Memory B cell (primary cell): ENCODE measurements at regions not wholly inside any gene's neighbourhood (a gene's known extent, or its start where the extent isn't known, plus 50 kb on each side); places are given as distances from the start of the nearest gene placed in this dataset.

Experiments used
- ATAC-seq: fragments of 150-1000 bp; cut with Tn5 transposase; 2 replicates; pipeline ENCODE4 v1.10.0; 2021; ENCODE audit warnings: low read depth, mild to moderate bottlenecking, moderate library complexity
- DNase-seq, 2 donors: peaks; one replicate each; pipeline ENCODE4 v3.0.0; 2022; ENCODE audit warnings: low spot score in 2 of 2
- H3K27ac Mint-ChIP-seq: one replicate; pipeline ENCODE4 v1.8.0; 2022; ENCODE audit warnings: mild to moderate bottlenecking, moderate library complexity, mixed read lengths
- H3K27me3 Mint-ChIP-seq: one replicate; pipeline ENCODE4 v1.8.0; 2022; ENCODE audit warnings: mixed read lengths
- H3K36me3 Mint-ChIP-seq: one replicate; pipeline ENCODE4 v1.8.0; 2022; ENCODE audit warnings: mild to moderate bottlenecking, mixed read lengths
- H3K4me1 Mint-ChIP-seq: one replicate; pipeline ENCODE4 v1.8.0; 2022; ENCODE audit warnings: mixed read lengths
- H3K4me3 Mint-ChIP-seq: one replicate; pipeline ENCODE4 v1.8.0; 2022; ENCODE audit warnings: mild to moderate bottlenecking, moderate library complexity, mixed read lengths
- H3K9me3 Mint-ChIP-seq: one replicate; pipeline ENCODE4 v1.8.0; 2022; ENCODE audit warnings: mixed read lengths

GRCh38 chr2:71937396-71937795 is 210.3 kb downstream of the CYP26B1 start:
- H3K4me1 Mint-ChIP-seq = no peaks in the 10 kb centered on the region
- ATAC-seq (no peak), DNase-seq (no peak)
- H3K27me3 Mint-ChIP-seq = peaks cover 9% of the 10 kb centered on the region
- no peak overlapping the region for H3K4me3 Mint-ChIP-seq
- H3K36me3 Mint-ChIP-seq = no peaks in the 10 kb centered on the region
- no peaks in the 10 kb centered on the region for H3K9me3 Mint-ChIP-seq
- H3K27ac Mint-ChIP-seq = no peak overlapping the region

- ATAC-seq (no peak), DNase-seq (no peak)
- Mint-ChIP-seq H3K36me3 (no peaks in the 10 kb centered on the region), H3K27ac (no peak overlapping the region), H3K9me3 (no peaks in the 10 kb centered on the region), H3K4me1 (no peaks in the 10 kb centered on the region), H3K27me3 (peaks cover 9% of the 10 kb centered on the region), H3K4me3 (no peak overlapping the region)
Measured at GRCh38 chr2:71936076-71937030, 211.3 kb downstream of the CYP26B1 start.

GRCh38 chr2:71935262-71935848 is 212.3 kb downstream of the CYP26B1 start:
- H3K27ac Mint-ChIP-seq = no peak overlapping the region
- H3K36me3 Mint-ChIP-seq = no peaks in the 10 kb centered on the region
- H3K27me3 Mint-ChIP-seq = peaks cover 9% of the 10 kb centered on the region

GRCh38 chr2:71934595-71935261 is 212.9 kb downstream of the CYP26B1 start:
- Mint-ChIP-seq H3K4me1 (no peaks in the 10 kb centered on the region), H3K27me3 (peaks cover 9% of the 10 kb centered on the region), H3K36me3 (no peaks in the 10 kb centered on the region), H3K9me3 (no peaks in the 10 kb centered on the region), H3K4me3 (no peak overlapping the region), H3K27ac (no peak overlapping the region)
- ATAC-seq (no peak), DNase-seq (no peak)

More at GRCh38 chr2:71935262-71935848, 212.3 kb downstream of the CYP26B1 start:
- no peak for DNase-seq
- no peaks in the 10 kb centered on the region for H3K4me1 Mint-ChIP-seq
- no peak for ATAC-seq
- no peaks in the 10 kb centered on the region for H3K9me3 Mint-ChIP-seq
- no peak overlapping the region for H3K4me3 Mint-ChIP-seq

GRCh38 chr2:71934320-71934593 is 213.4 kb downstream of the CYP26B1 start:
- Mint-ChIP-seq H3K4me3 (no peak overlapping the region), H3K27me3 (peaks cover 9% of the 10 kb centered on the region), H3K4me1 (no peaks in the 10 kb centered on the region), H3K36me3 (no peaks in the 10 kb centered on the region), H3K9me3 (no peaks in the 10 kb centered on the region), H3K27ac (no peak overlapping the region)
- no peak for ATAC-seq
- DNase-seq = no peak

- Mint-ChIP-seq H3K27ac (no peak overlapping the region), H3K4me3 (no peak overlapping the region), H3K4me1 (no peaks in the 10 kb centered on the region), H3K36me3 (no peaks in the 10 kb centered on the region), H3K9me3 (no peaks in the 10 kb centered on the region), H3K27me3 (peaks cover 6% of the 10 kb centered on the region)
- no peak for DNase-seq
- ATAC-seq = no peak
Measured at GRCh38 chr2:71933467-71934319, 214.0 kb downstream of the CYP26B1 start.

- Mint-ChIP-seq H3K9me3 (no peaks in the 10 kb centered on the region), H3K27ac (no peak overlapping the region), H3K36me3 (no peaks in the 10 kb centered on the region), H3K4me1 (no peaks in the 10 kb centered on the region), H3K4me3 (no peak overlapping the region), H3K27me3 (peaks cover 6% of the 10 kb centered on the region)
- no peak for ATAC-seq
- DNase-seq = no peak
Measured at GRCh38 chr2:71932780-71933466, 214.7 kb downstream of the CYP26B1 start.

- ATAC-seq = no peak
- Mint-ChIP-seq H3K4me1 (no peaks in the 10 kb centered on the region), H3K27ac (no peak overlapping the region), H3K36me3 (no peaks in the 10 kb centered on the region), H3K27me3 (peaks cover 6% of the 10 kb centered on the region), H3K9me3 (no peaks in the 10 kb centered on the region), H3K4me3 (no peak overlapping the region)
- no peak for DNase-seq
Measured at GRCh38 chr2:71932037-71932779, 215.5 kb downstream of the CYP26B1 start.

- no peak overlapping the region for H3K27ac Mint-ChIP-seq
- no peaks in the 10 kb centered on the region for H3K36me3 Mint-ChIP-seq
- DNase-seq (no peak), ATAC-seq (no peak)
- no peaks in the 10 kb centered on the region for H3K9me3 Mint-ChIP-seq
- no peak overlapping the region for H3K4me3 Mint-ChIP-seq
- H3K4me1 Mint-ChIP-seq = no peaks in the 10 kb centered on the region
- H3K27me3 Mint-ChIP-seq = peaks cover 6% of the 10 kb centered on the region
Measured at GRCh38 chr2:71930049-71930681, 217.5 kb downstream of the CYP26B1 start.

- ATAC-seq (no peak), DNase-seq (no peak)
- Mint-ChIP-seq H3K27me3 (peaks cover 6% of the 10 kb centered on the region), H3K4me3 (no peak overlapping the region), H3K4me1 (no peaks in the 10 kb centered on the region), H3K9me3 (no peaks in the 10 kb centered on the region), H3K36me3 (no peaks in the 10 kb centered on the region), H3K27ac (no peak overlapping the region)
Measured at GRCh38 chr2:71929482-71929772, 218.2 kb downstream of the CYP26B1 start.

GRCh38 chr2:71928734-71929481 is 218.8 kb downstream of the CYP26B1 start:
- Mint-ChIP-seq H3K9me3 (no peaks in the 10 kb centered on the region), H3K4me1 (no peaks in the 10 kb centered on the region), H3K4me3 (no peak overlapping the region), H3K27ac (no peak overlapping the region), H3K36me3 (no peaks in the 10 kb centered on the region), H3K27me3 (peaks cover 6% of the 10 kb centered on the region)
- ATAC-seq = no peak
- no peak for DNase-seq
